PC-3 (cell line): ENCODE measurements at regions not wholly inside any gene's neighbourhood (a gene's known extent, or its start where the extent isn't known, plus 50 kb on each side); places are given as distances from the start of the nearest gene placed in this dataset.

Experiments
- ATAC-seq: fragments of 200-7000 bp; cut with Tn5 transposase; 2 replicates; pipeline ENCODE4 v1.9.1; 2020; ENCODE audit warnings: mild to moderate bottlenecking, moderate library complexity
- BruUV-seq: library from RNA; stranded (reverse); fragments of 400-500 nt; replicated peaks from 2 replicates; lab custom pipeline; 2021; lab: Mats Ljungman, UMichigan
- CTCF ChIA-PET: fragments of 300-600 bp; sonication (Branson Sonifier 250); formaldehyde crosslinking; loops from one replicate; lab custom pipeline; 2022; ENCODE audit warnings: antibody characterized with exemption; lab: Charles Lee
- POLR2A ChIA-PET: fragments of 300-600 bp; sonication (Branson Sonifier 250); formaldehyde crosslinking; loops from one replicate; lab custom pipeline; 2022; ENCODE audit warnings: antibody characterized with exemption; ENCODE audit not compliant: unreplicated experiment; lab: Charles Lee
- DNase-seq: peaks from one replicate; pipeline ENCODE4 v3.0.0-alpha.2; 2015
- H2AFZ ChIP-seq: fragments of 300-600 bp; sonication (generic); 2 replicates; pipeline ENCODE4 v1.6.0; 2016; ENCODE audit warnings: antibody characterized with exemption, low read length
- H3F3A ChIP-seq: fragments of 300-600 bp; sonication (generic); one replicate; pipeline ENCODE4 v1.6.0; 2017; ENCODE audit warnings: antibody characterized with exemption, low read length, control low read depth, mild to moderate bottlenecking; ENCODE audit not compliant: unreplicated experiment
- H3K27ac ChIP-seq: fragments of 300-600 bp; sonication (generic); 2 replicates; pipeline ENCODE4 v1.5.1; 2016; ENCODE audit warnings: mild to moderate bottlenecking, low read length
- H3K27me3 ChIP-seq: fragments of 300-600 bp; sonication (generic); 2 replicates; pipeline ENCODE4 v1.6.1; 2016; ENCODE audit warnings: low read length, mixed read lengths
- H3K36me3 ChIP-seq: fragments of 300-600 bp; sonication (generic); 2 replicates; pipeline ENCODE4 v1.6.1; 2016; ENCODE audit warnings: low read depth, mixed run types, low read length, mixed read lengths
- H3K4me1 ChIP-seq: fragments of 300-600 bp; sonication (generic); 2 replicates; pipeline ENCODE4 v1.5.1; 2016; ENCODE audit warnings: low read length; ENCODE audit not compliant: insufficient read depth
- H3K4me2 ChIP-seq: fragments of 300-600 bp; sonication (generic); 2 replicates; pipeline ENCODE4 v1.6.0; 2016; ENCODE audit warnings: low read length
- H3K4me3 ChIP-seq: fragments of 300-600 bp; sonication (generic); 2 replicates; pipeline ENCODE4 v1.5.1; 2016; ENCODE audit warnings: mild to moderate bottlenecking, low read length, mixed read lengths
- H3K79me2 ChIP-seq: fragments of 300-600 bp; sonication (generic); 2 replicates; pipeline ENCODE4 v1.6.1; 2017; ENCODE audit warnings: low read length, mixed read lengths
- H3K9ac ChIP-seq: fragments of 300-600 bp; sonication (generic); 2 replicates; pipeline ENCODE4 v1.6.0; 2016; ENCODE audit warnings: mild to moderate bottlenecking, low read length
- H3K9me2 ChIP-seq: fragments of 300-600 bp; sonication (generic); replicated peaks from 2 replicates; pipeline ENCODE4 v1.6.1; 2016; ENCODE audit warnings: mixed run types, low read length, mixed read lengths
- H3K9me3 ChIP-seq: fragments of 300-600 bp; sonication (generic); 2 replicates; pipeline ENCODE4 v1.6.1; 2016; ENCODE audit warnings: low read length, mixed read lengths
- H4K20me1 ChIP-seq: fragments of 300-600 bp; sonication (generic); 2 replicates; pipeline ENCODE4 v1.6.1; 2016; ENCODE audit warnings: low read length, mixed read lengths
- EZH2 ChIP-seq: fragments of 300-600 bp; sonication (generic); IDR thresholded peaks from one replicate; pipeline ENCODE4 v1.6.1; 2017; ENCODE audit warnings: antibody characterized with exemption, mild to moderate bottlenecking, low read length; ENCODE audit not compliant: unreplicated experiment
- EZH2phosphoT487 ChIP-seq: fragments of 300-600 bp; sonication (generic); IDR thresholded peaks from 2 replicates; pipeline ENCODE4 v1.6.1; 2018; ENCODE audit warnings: mild to moderate bottlenecking, antibody characterized with exemption, low read length, borderline replicate concordance
- intact Hi-C: fragments of 100-400 bp; cut with micrococcal nuclease; formaldehyde crosslinking; loops from 2 replicates; pipeline ENCODE4 v1.9.0; 2023
- TF ChIP-seq, protein P1 (sequence below): fragments of 300-600 bp; sonication (generic); conservative IDR thresholded peaks from 2 replicates; pipeline ENCODE4 v1.5.1; 2017; ENCODE audit warnings: antibody characterized with exemption, low read depth, mild to moderate bottlenecking, low read length

DNA sequence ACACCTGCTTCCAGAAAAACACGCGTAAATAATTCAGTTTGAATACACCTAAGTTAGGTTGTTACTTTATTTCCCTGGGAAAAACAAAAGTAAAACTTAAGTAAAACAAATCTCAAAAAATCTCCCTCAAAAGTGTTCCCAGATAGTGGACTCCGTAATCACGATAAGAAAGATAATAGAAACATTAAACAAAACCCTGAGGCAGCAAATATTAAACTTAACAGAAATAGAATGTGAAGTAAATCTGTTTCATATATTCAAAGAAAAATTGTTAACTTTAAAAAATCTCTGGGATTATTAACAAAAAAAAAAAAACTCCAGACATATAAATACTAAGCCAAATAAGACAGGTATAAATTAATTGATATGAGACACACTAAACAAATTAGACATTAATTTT is 743.2 kb upstream of the NCAM2 start:
- no peak for TF ChIP-seq EZH2
- TF ChIP-seq EZH2phosphoT487 = no peak
- TF ChIP-seq, protein P1, sequence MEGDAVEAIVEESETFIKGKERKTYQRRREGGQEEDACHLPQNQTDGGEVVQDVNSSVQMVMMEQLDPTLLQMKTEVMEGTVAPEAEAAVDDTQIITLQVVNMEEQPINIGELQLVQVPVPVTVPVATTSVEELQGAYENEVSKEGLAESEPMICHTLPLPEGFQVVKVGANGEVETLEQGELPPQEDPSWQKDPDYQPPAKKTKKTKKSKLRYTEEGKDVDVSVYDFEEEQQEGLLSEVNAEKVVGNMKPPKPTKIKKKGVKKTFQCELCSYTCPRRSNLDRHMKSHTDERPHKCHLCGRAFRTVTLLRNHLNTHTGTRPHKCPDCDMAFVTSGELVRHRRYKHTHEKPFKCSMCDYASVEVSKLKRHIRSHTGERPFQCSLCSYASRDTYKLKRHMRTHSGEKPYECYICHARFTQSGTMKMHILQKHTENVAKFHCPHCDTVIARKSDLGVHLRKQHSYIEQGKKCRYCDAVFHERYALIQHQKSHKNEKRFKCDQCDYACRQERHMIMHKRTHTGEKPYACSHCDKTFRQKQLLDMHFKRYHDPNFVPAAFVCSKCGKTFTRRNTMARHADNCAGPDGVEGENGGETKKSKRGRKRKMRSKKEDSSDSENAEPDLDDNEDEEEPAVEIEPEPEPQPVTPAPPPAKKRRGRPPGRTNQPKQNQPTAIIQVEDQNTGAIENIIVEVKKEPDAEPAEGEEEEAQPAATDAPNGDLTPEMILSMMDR = no peak
- CTCF ChIA-PET = no interaction called here
- DNase-seq (no peak), ATAC-seq (no peak)
- no peak overlapping the region for H3K4me2 ChIP-seq
- no peak overlapping the region for H2AFZ ChIP-seq
- no peaks in the 10 kb centered on the region for H3K27me3 ChIP-seq
- H3K27ac ChIP-seq = no peak overlapping the region
- no peaks in the 10 kb centered on the region for H3K79me2 ChIP-seq
- H3K9ac ChIP-seq = no peak overlapping the region
- H3K9me3 ChIP-seq = no peaks in the 10 kb centered on the region
- POLR2A ChIA-PET = no interaction called here
- intact Hi-C loops = no loop called here
- no peaks in the 10 kb centered on the region for H4K20me1 ChIP-seq
- no peaks in the 10 kb centered on the region for H3F3A ChIP-seq
- no peaks in the 10 kb centered on the region for H3K9me2 ChIP-seq
- BruUV-seq = no TSS peak
- no peaks in the 10 kb centered on the region for H3K4me1 ChIP-seq
- H3K36me3 ChIP-seq = no peaks in the 10 kb centered on the region
- H3K4me3 ChIP-seq = no peak overlapping the region

GRCh38 chr21:20257052-20257740 is 741.0 kb upstream of the NCAM2 start:
- Histone ChIP-seq H4K20me1 (no peaks in the 10 kb centered on the region), H3K9me3 (no peaks in the 10 kb centered on the region), H3K79me2 (no peaks in the 10 kb centered on the region), H3F3A (no peaks in the 10 kb centered on the region), H3K9ac (no peak overlapping the region), H3K4me1 (no peaks in the 10 kb centered on the region), H3K27me3 (no peaks in the 10 kb centered on the region), H3K4me2 (no peak overlapping the region), H2AFZ (no peak overlapping the region), H3K36me3 (no peaks in the 10 kb centered on the region), H3K9me2 (no peaks in the 10 kb centered on the region), H3K4me3 (no peak overlapping the region), H3K27ac (no peak overlapping the region)
- no peak for ATAC-seq
- DNase-seq = no peak
- ChIA-PET CTCF (no interaction called here), POLR2A (no interaction called here)
- no TSS peak for BruUV-seq
- no peak for TF ChIP-seq EZH2phosphoT487
- TF ChIP-seq, protein P1 = no peak
- TF ChIP-seq EZH2 = no peak
- intact Hi-C loops = no loop called here

DNA sequence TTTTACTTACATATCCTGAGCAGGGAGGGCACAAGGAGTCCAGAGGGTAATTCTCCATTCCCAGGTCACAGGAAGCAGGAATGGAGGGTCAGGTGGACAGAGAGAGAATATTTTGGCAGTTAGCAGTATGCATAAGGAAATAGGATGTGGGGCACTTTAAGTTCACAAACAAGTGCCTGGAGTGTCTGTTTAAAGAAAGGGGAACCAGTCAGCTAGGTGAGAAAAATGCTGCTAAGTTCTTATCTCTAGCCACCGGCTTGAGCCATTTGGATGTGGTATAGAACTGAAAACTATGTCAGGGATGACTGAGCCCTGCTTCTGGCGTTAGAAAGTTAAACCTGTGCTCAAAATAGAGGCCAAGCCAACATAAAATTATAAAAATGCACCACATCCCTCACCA is 739.7 kb upstream of the NCAM2 start:
- BruUV-seq = no TSS peak
- no peak overlapping the region for H3K9ac ChIP-seq
- intact Hi-C loops = no loop called here
- TF ChIP-seq EZH2phosphoT487 (no peak), EZH2 (no peak)
- TF ChIP-seq, protein P1 = no peak
- H3K4me2 ChIP-seq = no peak overlapping the region
- no peaks in the 10 kb centered on the region for H3K4me1 ChIP-seq
- DNase-seq (no peak), ATAC-seq (no peak)
- H3K9me3 ChIP-seq = no peaks in the 10 kb centered on the region
- no peak overlapping the region for H2AFZ ChIP-seq
- no peaks in the 10 kb centered on the region for H3K27me3 ChIP-seq
- no peak overlapping the region for H3K27ac ChIP-seq
- H3K4me3 ChIP-seq = no peak overlapping the region
- CTCF ChIA-PET = no interaction called here
- POLR2A ChIA-PET = no interaction called here
- H3F3A ChIP-seq = no peaks in the 10 kb centered on the region
- no peaks in the 10 kb centered on the region for H3K9me2 ChIP-seq
- H3K79me2 ChIP-seq = no peaks in the 10 kb centered on the region
- no peaks in the 10 kb centered on the region for H3K36me3 ChIP-seq
- H4K20me1 ChIP-seq = no peaks in the 10 kb centered on the region
